ENCODE measurements at regions not wholly inside any gene's neighbourhood (a gene's known extent, or its start where the extent isn't known, plus 50 kb on each side); places are given as distances from the start of the nearest gene placed in this dataset.

- no peak for TF ChIP-seq EZH2phosphoT487 (IDR thresholded peaks at IDR 0.05; ENCODE audit: insufficient read depth, low read depth)
- no peak for TF ChIP-seq EZH2 (IDR thresholded peaks at IDR 0.05; ENCODE audit: insufficient read depth, poor library complexity, severe bottlenecking)
Measured at GRCh38 chr6:16043171-16044135, 85.4 kb upstream of the MYLIP start.

All from GM23248 (cell line).